GM23248 (cell line): ENCODE measurements at regions not wholly inside any gene's neighbourhood (a gene's known extent, or its start where the extent isn't known, plus 50 kb on each side); places are given as distances from the start of the nearest gene placed in this dataset.

Source experiments
- DNase-seq: peaks from one replicate; pipeline ENCODE4 v3.0.0-alpha.2; 2015
- H2AFZ ChIP-seq: fragments of 200-600 bp; sonication (generic); 2 replicates; pipeline ENCODE4 v1.6.1; 2016; ENCODE audit warnings: antibody characterized with exemption
- H3F3A ChIP-seq: fragments of 200-600 bp; sonication (generic); 2 replicates; pipeline ENCODE4 v1.6.1; 2016; ENCODE audit warnings: mild to moderate bottlenecking, antibody characterized with exemption, mixed run types; ENCODE audit not compliant: insufficient read depth
- H3K27ac ChIP-seq: fragments of 200-600 bp; sonication (generic); 2 replicates; pipeline ENCODE4 v1.5.1; 2016; ENCODE audit warnings: mild to moderate bottlenecking
- H3K27me3 ChIP-seq: fragments of 200-600 bp; sonication (generic); replicated peaks from 2 replicates; pipeline ENCODE4 v1.6.1; 2016; ENCODE audit warnings: mild to moderate bottlenecking; ENCODE audit not compliant: insufficient read depth
- H3K36me3 ChIP-seq: fragments of 200-600 bp; sonication (generic); 2 replicates; pipeline ENCODE4 v1.6.1; 2016; ENCODE audit warnings: low read depth, mild to moderate bottlenecking
- H3K4me1 ChIP-seq: fragments of 200-600 bp; sonication (generic); 2 replicates; pipeline ENCODE4 v1.6.1; 2016; ENCODE audit warnings: mild to moderate bottlenecking; ENCODE audit not compliant: insufficient read depth
- H3K4me2 ChIP-seq: fragments of 200-600 bp; sonication (generic); one replicate; pipeline ENCODE4 v1.6.1; 2016; ENCODE audit warnings: mild to moderate bottlenecking; ENCODE audit not compliant: unreplicated experiment
- H3K4me3 ChIP-seq: fragments of 200-600 bp; sonication (generic); 2 replicates; pipeline ENCODE4 v1.5.1; 2016; ENCODE audit warnings: mild to moderate bottlenecking
- H3K79me2 ChIP-seq: fragments of 200-600 bp; sonication (generic); 2 replicates; pipeline ENCODE4 v1.6.1; 2016; ENCODE audit warnings: mild to moderate bottlenecking; ENCODE audit not compliant: insufficient read depth
- H3K9ac ChIP-seq: fragments of 200-600 bp; sonication (generic); 2 replicates; pipeline ENCODE4 v1.6.1; 2016; ENCODE audit warnings: mild to moderate bottlenecking
- H3K9me2 ChIP-seq: fragments of 200-600 bp; sonication (generic); 2 replicates; pipeline ENCODE4 v1.6.1; 2016; ENCODE audit warnings: mixed run types, mild to moderate bottlenecking, moderate library complexity; ENCODE audit not compliant: insufficient read depth
- H3K9me3 ChIP-seq: fragments of 200-600 bp; sonication (generic); one replicate; pipeline ENCODE4 v1.6.1; 2017; ENCODE audit warnings: low read depth
- H4K20me1 ChIP-seq: fragments of 200-600 bp; sonication (generic); 2 replicates; pipeline ENCODE4 v1.6.0; 2016; ENCODE audit not compliant: insufficient read depth
- EZH2 ChIP-seq: fragments of 200-600 bp; sonication (generic); IDR thresholded peaks from 2 replicates; pipeline ENCODE4 v1.6.1; 2018; ENCODE audit warnings: antibody characterized with exemption, mild to moderate bottlenecking; ENCODE audit not compliant: insufficient read depth, poor library complexity, severe bottlenecking
- EZH2phosphoT487 ChIP-seq: fragments of 200-600 bp; sonication (generic); IDR thresholded peaks from 2 replicates; pipeline ENCODE4 v1.6.1; 2018; ENCODE audit warnings: antibody characterized with exemption, moderate library complexity, mild to moderate bottlenecking, low read depth; ENCODE audit not compliant: insufficient read depth
- WGBS, 2 experiments: methylation state at CpG; one replicate each; pipeline ENCODE4 v1.1.6; 2015 to 2017; ENCODE audit warnings: low lambda C conversion rate in 2 of 2, low coverage in 1 of 2; ENCODE audit errors: missing lambda C conversion rate in 2 of 2; 5-methylcytosine and 5-hydroxymethylcytosine counted together
- in situ Hi-C: fragments of 300-500 bp; cut with MboI; formaldehyde crosslinking; loops from 2 replicates; pipeline ENCODE4 v1.15.0; 2020

DNA sequence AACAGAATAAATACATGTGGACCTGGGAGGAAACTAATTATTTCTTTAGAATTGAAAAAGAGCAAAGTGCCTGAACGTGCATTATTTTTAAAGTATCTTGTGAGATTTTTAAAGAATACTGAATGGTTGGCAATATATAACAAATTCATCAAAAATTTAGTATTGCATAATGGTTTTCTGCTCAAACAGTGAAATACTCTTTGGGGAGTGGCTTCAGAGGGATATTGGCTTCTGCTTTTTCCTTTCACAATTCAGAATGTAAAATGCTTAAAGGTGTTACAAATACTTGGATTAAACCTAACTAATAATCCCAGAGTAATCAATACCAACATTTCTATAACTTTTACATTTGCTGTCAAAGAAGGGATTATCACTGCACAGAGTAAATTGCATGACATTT lies 379.3 kb upstream of the CHD1 start:
- Histone ChIP-seq H3K4me1 (no peaks in the 10 kb centered on the region), H3K27ac (no peak overlapping the region)
- in situ Hi-C loops = no loop called here

GRCh38 chr5:99305045-99305580 lies 376.3 kb upstream of the CHD1 start:
- Histone ChIP-seq H3K4me2 (no peak overlapping the region), H2AFZ (no peak overlapping the region), H3K27me3 (no peaks in the 10 kb centered on the region), H3K9ac (no peak overlapping the region), H3K36me3 (no peaks in the 10 kb centered on the region), H3K4me1 (no peaks in the 10 kb centered on the region), H3K4me3 (no peak overlapping the region), H3K9me3 (no peaks in the 10 kb centered on the region), H4K20me1 (no peaks in the 10 kb centered on the region), H3K79me2 (no peaks in the 10 kb centered on the region), H3K27ac (no peak overlapping the region), H3F3A (no peaks in the 10 kb centered on the region), H3K9me2 (no peaks in the 10 kb centered on the region)
- DNase-seq = no peak
- WGBS, 2 experiments = 18 to 21% methylated on average over 4 of the region's 4 CpGs
- no peak for TF ChIP-seq EZH2phosphoT487
- no peak for TF ChIP-seq EZH2
- in situ Hi-C loops = no loop called here

More for the DNA sequence above, 379.3 kb upstream of the CHD1 start:
- H3F3A ChIP-seq = no peaks in the 10 kb centered on the region
- no peaks in the 10 kb centered on the region for H3K9me2 ChIP-seq
- no peaks in the 10 kb centered on the region for H3K79me2 ChIP-seq
- 0% methylated on average over 1 of the region's 1 CpG for WGBS, 2 experiments
- no peaks in the 10 kb centered on the region for H4K20me1 ChIP-seq
- TF ChIP-seq EZH2phosphoT487 (no peak), EZH2 (no peak)
- no peak overlapping the region for H3K9ac ChIP-seq
- H3K9me3 ChIP-seq = no peaks in the 10 kb centered on the region
- H3K4me3 ChIP-seq = no peak overlapping the region
- no peaks in the 10 kb centered on the region for H3K36me3 ChIP-seq
- H3K27me3 ChIP-seq = no peaks in the 10 kb centered on the region
- no peak for DNase-seq
- H3K4me2 ChIP-seq = no peak overlapping the region
- no peak overlapping the region for H2AFZ ChIP-seq

DNA sequence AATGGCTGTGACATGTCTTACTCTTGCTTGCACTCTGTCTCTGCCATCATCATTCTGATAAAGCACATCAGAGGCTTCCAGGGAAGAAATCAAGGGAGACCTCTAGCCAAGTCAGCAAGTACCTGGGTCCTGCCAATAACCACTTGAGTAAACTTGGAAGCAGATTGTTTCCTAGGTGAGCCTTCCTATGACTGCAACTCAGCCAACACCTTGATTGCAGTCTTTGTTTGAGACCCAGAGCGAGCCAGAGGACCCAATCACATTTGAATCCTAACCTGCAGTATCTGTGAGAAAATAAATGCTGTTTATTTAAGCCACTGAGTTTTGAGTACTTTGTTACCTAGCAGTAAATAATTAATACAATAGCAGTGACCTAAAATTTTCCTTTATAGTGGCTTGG lies 356.8 kb upstream of the CHD1 start:
- Histone ChIP-seq H3K9me2 (no peaks in the 10 kb centered on the region), H3K4me3 (no peak overlapping the region)
- 0 to 5% methylated on average over 1 of the region's 1 CpG for WGBS, 2 experiments

DNA sequence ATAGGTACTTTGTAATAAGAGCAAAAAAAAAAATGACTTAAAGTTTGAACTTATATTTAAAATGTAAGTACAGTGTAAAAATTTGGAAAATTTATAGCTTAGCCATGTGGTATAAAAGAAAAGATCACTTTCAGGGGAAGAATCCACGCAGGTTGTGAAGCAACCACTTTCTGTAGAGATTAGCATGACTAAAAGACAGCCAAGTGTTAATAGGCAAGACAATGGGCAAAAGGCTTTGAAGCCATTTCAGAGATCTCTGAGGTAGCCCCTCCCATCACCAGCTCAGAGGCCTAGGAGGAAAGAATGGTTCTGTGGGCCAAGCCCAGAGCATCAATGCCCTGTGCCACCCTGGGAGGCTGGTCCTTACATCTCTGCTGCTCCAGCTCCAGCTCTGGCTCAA lies 346.3 kb upstream of the CHD1 start:
- WGBS, 2 experiments = 20 to 29% methylated on average over 1 of the region's 1 CpG
- no peaks in the 10 kb centered on the region for H3K9me3 ChIP-seq
- H3K4me1 ChIP-seq = no peaks in the 10 kb centered on the region
- no peak for TF ChIP-seq EZH2
- no peak for TF ChIP-seq EZH2phosphoT487
- no peaks in the 10 kb centered on the region for H3K9me2 ChIP-seq
- H3K4me2 ChIP-seq = no peak overlapping the region
- in situ Hi-C loops = no loop called here
- H3F3A ChIP-seq = no peaks in the 10 kb centered on the region
- H3K4me3 ChIP-seq = no peak overlapping the region
- no peaks in the 10 kb centered on the region for H3K79me2 ChIP-seq
- DNase-seq = no peak
- no peak overlapping the region for H2AFZ ChIP-seq
- no peaks in the 10 kb centered on the region for H3K27me3 ChIP-seq
- no peaks in the 10 kb centered on the region for H4K20me1 ChIP-seq
- H3K9ac ChIP-seq = no peak overlapping the region
- no peaks in the 10 kb centered on the region for H3K36me3 ChIP-seq
- no peak overlapping the region for H3K27ac ChIP-seq

More for the DNA sequence above, 356.8 kb upstream of the CHD1 start:
- no peaks in the 10 kb centered on the region for H3K79me2 ChIP-seq
- H3K4me1 ChIP-seq = no peaks in the 10 kb centered on the region
- DNase-seq = no peak
- H2AFZ ChIP-seq = no peak overlapping the region
- no peaks in the 10 kb centered on the region for H3K9me3 ChIP-seq
- in situ Hi-C loops = no loop called here
- no peak for TF ChIP-seq EZH2phosphoT487
- no peak for TF ChIP-seq EZH2
- no peaks in the 10 kb centered on the region for H4K20me1 ChIP-seq
- no peak overlapping the region for H3K9ac ChIP-seq
- no peaks in the 10 kb centered on the region for H3F3A ChIP-seq
- H3K27ac ChIP-seq = no peak overlapping the region
- H3K27me3 ChIP-seq = no peaks in the 10 kb centered on the region
- H3K36me3 ChIP-seq = no peaks in the 10 kb centered on the region
- no peak overlapping the region for H3K4me2 ChIP-seq

DNA sequence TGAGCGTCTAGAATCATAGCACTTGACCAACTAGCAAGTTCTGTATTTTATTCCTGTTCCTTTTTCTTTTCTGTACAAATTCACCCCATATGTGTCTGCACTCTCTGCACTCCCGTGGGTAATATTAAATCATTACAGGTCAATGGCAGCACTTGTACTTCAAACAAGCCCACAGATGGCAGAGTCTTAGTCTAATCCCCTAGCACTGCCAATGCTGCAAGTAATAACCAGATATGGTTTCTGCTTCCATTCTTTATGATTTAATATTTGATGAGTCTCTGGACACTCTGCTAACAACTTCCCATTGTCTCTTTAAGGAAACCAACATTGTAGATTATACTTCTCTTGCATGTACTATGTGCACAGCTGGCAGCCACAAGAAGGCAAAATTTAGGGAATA lies 343.8 kb upstream of the CHD1 start:
- Histone ChIP-seq H3K36me3 (no peaks in the 10 kb centered on the region), H3K9me2 (no peaks in the 10 kb centered on the region), H3K27ac (no peak overlapping the region), H3K9me3 (no peaks in the 10 kb centered on the region), H3K4me1 (no peaks in the 10 kb centered on the region), H3F3A (no peaks in the 10 kb centered on the region), H3K9ac (no peak overlapping the region), H3K79me2 (no peaks in the 10 kb centered on the region), H4K20me1 (no peaks in the 10 kb centered on the region), H3K27me3 (no peaks in the 10 kb centered on the region), H2AFZ (no peak overlapping the region), H3K4me2 (no peak overlapping the region), H3K4me3 (no peak overlapping the region)
- DNase-seq = no peak
- WGBS, 2 experiments = 0 to 2% methylated on average over 2 of the region's 2 CpGs
- no peak for TF ChIP-seq EZH2
- TF ChIP-seq EZH2phosphoT487 = no peak
- in situ Hi-C loops = no loop called here
